ENCODE measurements at regions not wholly inside any gene's neighbourhood (a gene's known extent, or its start where the extent isn't known, plus 50 kb on each side); places are given as distances from the start of the nearest gene placed in this dataset.

- no peak for TF ChIP-seq ZNF462 (CRISPR knock-in tag; IDR thresholded peaks at IDR 0.05)
- no peak for TF ChIP-seq STAT1 (IDR thresholded peaks at IDR 0.05; ENCODE audit: unreplicated experiment)
- TF ChIP-seq ZNF331 (CRISPR knock-in tag; IDR thresholded peaks at IDR 0.05; ENCODE audit: low read depth) = no peak
- no peak for TF ChIP-seq EZH2phosphoT487 (IDR thresholded peaks at IDR 0.05; ENCODE audit: unreplicated experiment)
- TF ChIP-seq CTCF (conservative IDR thresholded peaks at IDR 0.05; ENCODE audit: low read depth in 2 of 2) = no peak
- TF ChIP-seq JUNB (IDR thresholded peaks at IDR 0.05; ENCODE audit: unreplicated experiment) = no peak
- no peak for TF ChIP-seq ZNF114 (CRISPR knock-in tag; IDR thresholded peaks at IDR 0.05)
- TF ChIP-seq POLR2AphosphoS5 (IDR thresholded peaks at IDR 0.05; ENCODE audit: low read depth) = no peak
Observed at GRCh38 chr10:31694126-31694685, 234.4 kb downstream of the ARHGAP12 start (continued).

GRCh38 chr10:31693491-31693890 is 235.1 kb downstream of the ARHGAP12 start:
- Histone ChIP-seq H3K27ac (ENCODE audit: low read depth) (no peak overlapping the region), H3K4me3 (no peak overlapping the region), H3K36me3 (ENCODE audit: insufficient read depth) (no peaks in the 10 kb centered on the region), H2AFZ (no peak overlapping the region), H3K9me2 (ENCODE audit: insufficient read depth) (peaks cover 5% of the 10 kb centered on the region; the same call in 1 of the 2 replicates), H3K4me1 (ENCODE audit: insufficient read depth) (peaks cover 18% of the 10 kb centered on the region), H3K4me2 (no peak overlapping the region), H3K27me3 (ENCODE audit: insufficient read depth) (no peaks in the 10 kb centered on the region), H3F3A (replicated peaks; ENCODE audit: low read depth) (no peaks in the 10 kb centered on the region), H4K20me1 (replicated peaks; ENCODE audit: insufficient read depth) (no peaks in the 10 kb centered on the region), H3K79me2 (replicated peaks; ENCODE audit: insufficient read depth) (no peaks in the 10 kb centered on the region)
- Mint-ChIP-seq H3K9me3 (peaks cover 24% of the 10 kb centered on the region), H3K4me1 (peaks cover 24% of the 10 kb centered on the region), H3K27me3 (ENCODE audit: insufficient read depth, low read depth, poor library complexity) (peaks cover 6% of the 10 kb centered on the region), H3K27ac (no peak overlapping the region), H3K36me3 (ENCODE audit: low read depth) (peaks cover 25% of the 10 kb centered on the region; the same call in 2 of the 3 replicates), H3K4me3 (no peak overlapping the region)
- ATAC-seq (no peak), DNase-seq (ENCODE audit: low spot score) (no peak)
- no peak for TF ChIP-seq CTCF (conservative IDR thresholded peaks at IDR 0.05; ENCODE audit: low read depth in 2 of 2)
- no peak for TF ChIP-seq POLR2AphosphoS5 (IDR thresholded peaks at IDR 0.05; ENCODE audit: low read depth)
- TF ChIP-seq ETS1 (IDR thresholded peaks at IDR 0.05) = no peak
- no peak for TF ChIP-seq CREB1 (CRISPR knock-in tag; IDR thresholded peaks at IDR 0.05; ENCODE audit: low read depth)

All from GM23338 (cell line).